Esophagus squamous epithelium (tissue), 5 donors: ENCODE measurements at regions not wholly inside any gene's neighbourhood (a gene's known extent, or its start where the extent isn't known, plus 50 kb on each side); places are given as distances from the start of the nearest gene placed in this dataset.

Source experiments
- DNase-seq: peaks from one replicate; lab custom pipeline; 2025; lab: John Stamatoyannopoulos, UW
- H3K27ac ChIP-seq, 4 donors: fragments of 200-600 bp; sonication (generic); one replicate each; pipeline ENCODE4 v1.5.1; 2016 to 2019; ENCODE audit warnings: mild to moderate bottlenecking in 1 of 4
- H3K27me3 ChIP-seq, 4 donors: fragments of 200-600 bp; sonication (generic); 1 replicate in 3 of 4; 2 replicates in 1 of 4; pipeline versions ENCODE4 v1.5.1 to v1.6.0; 2017 to 2021; ENCODE audit warnings: antibody characterized with exemption in 1 of 4
- H3K36me3 ChIP-seq, 3 donors: fragments of 200-600 bp; sonication (generic); one replicate each; pipeline ENCODE4 v1.5.1; 2016 to 2019
- H3K4me1 ChIP-seq, 3 donors: fragments of 200-600 bp; sonication (generic); one replicate each; pipeline ENCODE4 v1.5.1; 2017 to 2019
- H3K4me3 ChIP-seq, 4 donors: fragments of 200-600 bp; sonication (generic); 1 replicate in 3 of 4; 2 replicates in 1 of 4; pipeline ENCODE4 v1.5.1; 2016 to 2019; ENCODE audit warnings: mild to moderate bottlenecking in 2 of 4, moderate library complexity in 1 of 4
- H3K9me3 ChIP-seq, 3 donors: fragments of 200-600 bp; sonication (generic); one replicate each; pipeline ENCODE4 v1.5.1; 2016 to 2019
- CTCF ChIP-seq, 6 experiments: fragments of 450-650 bp in 4 of 6; fragments of 200-600 bp in 2 of 6; sonication (generic) in 2 of 6; IDR thresholded peaks; one replicate each; pipeline ENCODE4 v1.5.1; 2016 to 2019; ENCODE audit warnings: antibody characterized with exemption in 6 of 6, mild to moderate bottlenecking in 4 of 6, moderate library complexity in 4 of 6
- POLR2A ChIP-seq, 4 donors: fragments of 450-650 bp; IDR thresholded peaks; one replicate each; pipeline ENCODE4 v1.6.1; 2017; ENCODE audit warnings: antibody characterized with exemption in 4 of 4, mild to moderate bottlenecking in 4 of 4, moderate library complexity in 3 of 4
- WGBS, 2 donors: methylation state at CpG; one replicate each; pipeline ENCODE4 v1.1.5; 2018; 5-methylcytosine and 5-hydroxymethylcytosine counted together
- intact Hi-C: fragments of 100-400 bp; cut with DNase I; formaldehyde crosslinking; loops from one replicate; pipeline ENCODE4 v1.15.0; 2022
- donor health status: DM: yes; HTN: yes; CAD: no.

GRCh38 chr4:67038228-67038566 lies 507.1 kb downstream of the CENPC start:
- WGBS, 2 donors: 27 to 31% methylated on average over 4 of the region's 4 CpGs
- Histone ChIP-seq H3K27me3 (no peaks in the 10 kb centered on the region), H3K27ac (no peak overlapping the region), H3K4me1 (no peaks in the 10 kb centered on the region), H3K9me3 (no peaks in the 10 kb centered on the region), H3K4me3 (no peak overlapping the region), H3K36me3 (no peaks in the 10 kb centered on the region)
- TF ChIP-seq CTCF (IDR thresholded peaks at IDR 0.05) (no peak), POLR2A (IDR thresholded peaks at IDR 0.05) (no peak)
- intact Hi-C loops: no loop called here
- DNase-seq: no peak

- H3K9me3 ChIP-seq: no peaks in the 10 kb centered on the region
- no peak for TF ChIP-seq CTCF (IDR thresholded peaks at IDR 0.05)
- no peak for TF ChIP-seq POLR2A (IDR thresholded peaks at IDR 0.05)
- DNase-seq: no peak
- intact Hi-C loops: no loop called here
- H3K36me3 ChIP-seq: no peaks in the 10 kb centered on the region
- no peaks in the 10 kb centered on the region for H3K4me1 ChIP-seq
- no peak overlapping the region for H3K4me3 ChIP-seq
- H3K27ac ChIP-seq: no peak overlapping the region
- H3K27me3 ChIP-seq: no peaks in the 10 kb centered on the region
These were observed 507.6 kb downstream of the CENPC start for GRCh38 chr4:67037504-67038227.

GRCh38 chr4:67036791-67037190 lies 508.5 kb downstream of the CENPC start:
- H3K27me3 ChIP-seq: no peaks in the 10 kb centered on the region
- no peaks in the 10 kb centered on the region for H3K4me1 ChIP-seq
- no peaks in the 10 kb centered on the region for H3K36me3 ChIP-seq
- H3K9me3 ChIP-seq: no peaks in the 10 kb centered on the region
- TF ChIP-seq CTCF (IDR thresholded peaks at IDR 0.05): no peak
- no peak for TF ChIP-seq POLR2A (IDR thresholded peaks at IDR 0.05)
- H3K4me3 ChIP-seq: no peak overlapping the region
- H3K27ac ChIP-seq: no peak overlapping the region
- no peak for DNase-seq
- intact Hi-C loops: no loop called here

GRCh38 chr4:67035986-67036385 lies 509.3 kb downstream of the CENPC start:
- H3K27ac ChIP-seq: no peak overlapping the region
- no peaks in the 10 kb centered on the region for H3K9me3 ChIP-seq
- no peaks in the 10 kb centered on the region for H3K36me3 ChIP-seq
- no peak for DNase-seq
- TF ChIP-seq POLR2A (IDR thresholded peaks at IDR 0.05) (no peak), CTCF (IDR thresholded peaks at IDR 0.05) (no peak)
- 40 to 55% methylated on average over 1 of the region's 1 CpG for WGBS, 2 donors
- H3K4me3 ChIP-seq: no peak overlapping the region
- no peaks in the 10 kb centered on the region for H3K4me1 ChIP-seq
- H3K27me3 ChIP-seq: no peaks in the 10 kb centered on the region
- intact Hi-C loops: no loop called here

- DNase-seq: no peak
- Histone ChIP-seq H3K36me3 (no peaks in the 10 kb centered on the region), H3K27me3 (no peaks in the 10 kb centered on the region), H3K27ac (no peak overlapping the region), H3K4me1 (no peaks in the 10 kb centered on the region), H3K9me3 (no peaks in the 10 kb centered on the region), H3K4me3 (no peak overlapping the region)
- WGBS, 2 donors: 31 to 39% methylated on average over 2 of the region's 2 CpGs
- TF ChIP-seq POLR2A (IDR thresholded peaks at IDR 0.05): no peak
- no peak for TF ChIP-seq CTCF (IDR thresholded peaks at IDR 0.05)
- intact Hi-C loops: no loop called here
These were observed 509.8 kb downstream of the CENPC start for GRCh38 chr4:67035501-67035900.
